Choroid plexus epithelial cell (primary cell): ENCODE measurements at regions not wholly inside any gene's neighbourhood (a gene's known extent, or its start where the extent isn't known, plus 50 kb on each side); places are given as distances from the start of the nearest gene placed in this dataset.

Experiments used
- DNase-seq: peaks from one replicate; pipeline ENCODE4 v3.0.0-alpha.2; 2010; ENCODE audit warnings: low read depth
- H3K4me3 ChIP-seq: 2 replicates; pipeline ENCODE4 v1.5.1; 2011; ENCODE audit warnings: low read depth, mild to moderate bottlenecking, control low read depth, low read length, moderate library complexity
- CTCF ChIP-seq: conservative IDR thresholded peaks from 2 replicates; pipeline ENCODE4 v1.5.1; 2011; ENCODE audit warnings: low read depth, mild to moderate bottlenecking, control low read depth, inconsistent platforms, low read length, moderate library complexity

- DNase-seq, result peak; percentile 97
- no peak overlapping the region for H3K4me3 ChIP-seq
- TF ChIP-seq CTCF, result no peak
Measured at GRCh38 chr2:39523308-39524044, 86.4 kb upstream of the MAP4K3 start.

- DNase-seq, result peak; percentile 63
- TF ChIP-seq CTCF, result no peak
Measured at GRCh38 chr2:39524061-39524460, 87.0 kb upstream of the MAP4K3 start.

GRCh38 chr2:39524756-39525635, 87.9 kb upstream of the MAP4K3 start:
- no peak overlapping the region for H3K4me3 ChIP-seq
- peak; percentile 47 for DNase-seq
- no peak for TF ChIP-seq CTCF

More at GRCh38 chr2:39524061-39524460, 87.0 kb upstream of the MAP4K3 start:
- H3K4me3 ChIP-seq, result no peak overlapping the region

GRCh38 chr2:39525636-39526412, 88.7 kb upstream of the MAP4K3 start:
- TF ChIP-seq CTCF, result no peak
- DNase-seq, result no peak
- H3K4me3 ChIP-seq, result no peak overlapping the region

- H3K4me3 ChIP-seq, result no peak overlapping the region
- no peak for TF ChIP-seq CTCF
- no peak for DNase-seq
Measured at GRCh38 chr2:39528701-39529100, 91.6 kb upstream of the MAP4K3 start.

- no peak for DNase-seq
- no peak overlapping the region for H3K4me3 ChIP-seq
- no peak for TF ChIP-seq CTCF
Measured at GRCh38 chr2:39529836-39530235, 92.8 kb upstream of the MAP4K3 start.
